Motor neuron (in vitro differentiated cells): ENCODE measurements at regions not wholly inside any gene's neighbourhood (a gene's known extent, or its start where the extent isn't known, plus 50 kb on each side); places are given as distances from the start of the nearest gene placed in this dataset.
"Not testable (repeated sequence)": the region's sequence is repeated elsewhere in the genome, so short reads cannot be mapped to it uniquely, and the experiment has no call there.

Experiments
- ATAC-seq, 8 experiments: fragments of 200-7000 bp; cut with Tn5 transposase; replicated peaks in 6 of 8; 2 replicates each; pipeline ENCODE4 v1.8.0; 2021; ENCODE audit warnings: mild to moderate bottlenecking in 8 of 8, moderate library complexity in 8 of 8
- H3K27ac ChIP-seq, 2 donors: fragments of 250-450 bp; sonication (Bioruptor Pico); 2 replicates each; pipeline ENCODE4 v1.9.0; 2021; ENCODE audit warnings: antibody characterized with exemption in 2 of 2, mild to moderate bottlenecking in 2 of 2, moderate library complexity in 1 of 2
- H3K4me1 ChIP-seq, 2 donors: fragments of 250-450 bp; sonication (Bioruptor Pico); replicated peaks in 1 of 2; 2 replicates each; pipeline ENCODE4 v1.6.1; 2021; ENCODE audit warnings: antibody characterized with exemption in 2 of 2, mild to moderate bottlenecking in 2 of 2, moderate library complexity in 1 of 2
- H3K4me3 ChIP-seq, 5 donors: fragments of 250-450 bp; sonication (Bioruptor Pico); 2 replicates each; pipeline ENCODE4 v1.9.0; 2021; ENCODE audit warnings: antibody characterized with exemption in 5 of 5, mild to moderate bottlenecking in 5 of 5, moderate library complexity in 4 of 5
- WGBS, 10 experiments: fragments of 450-650 bp; shearing (Covaris generic); methylation state at CpG; one replicate each; pipeline ENCODE4 v1.0.0; 2022; 5-methylcytosine and 5-hydroxymethylcytosine counted together
- in situ Hi-C, 9 experiments: fragments of 400-800 bp; cut with MboI; loops; one replicate each; pipeline ENCODE4 v1.15.0; 2021; ENCODE audit warnings: low sequenced_read_pairs in 9 of 9, low pct_unique_long_range_greater_than_20kb in 2 of 9; ENCODE audit not compliant: unreplicated experiment in 9 of 9

DNA sequence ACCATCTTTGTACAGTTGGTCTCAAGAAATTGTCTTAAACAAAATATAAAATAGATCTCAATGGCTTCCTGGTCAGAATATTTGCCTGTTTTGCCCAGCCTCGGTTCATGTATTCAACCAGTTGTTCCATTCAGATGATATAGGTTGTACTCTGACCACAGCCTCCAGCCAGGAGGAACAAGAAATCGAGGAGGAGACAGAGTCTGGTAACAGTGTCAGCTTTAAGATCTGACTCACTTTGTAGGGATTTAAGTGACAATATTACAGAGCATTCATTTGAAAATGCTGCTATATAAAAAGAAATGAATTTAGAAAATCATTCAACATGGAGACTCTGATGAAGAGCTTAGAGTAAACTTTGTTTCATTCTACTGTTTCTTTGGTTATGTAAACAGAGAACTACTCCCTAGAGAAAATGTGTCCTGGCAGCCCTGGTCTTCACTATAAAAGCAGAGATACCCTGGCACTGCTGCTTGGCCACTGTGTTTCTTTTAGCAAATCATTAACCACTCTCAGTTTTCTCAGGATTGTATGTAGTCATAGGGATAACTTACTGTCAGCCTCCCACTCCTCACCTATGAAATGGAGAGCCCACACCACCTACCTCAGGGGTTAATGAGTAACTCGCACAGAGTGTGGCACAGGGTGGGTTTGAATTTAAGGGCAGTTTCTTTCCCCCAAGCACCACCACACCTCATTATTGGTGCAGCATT is 53.5 kb downstream of the PAGE2 start:
- no peak overlapping the region for H3K27ac ChIP-seq
- peak in 2 of 8 experiments; percentile 27 to 30 for ATAC-seq
- H3K4me3 ChIP-seq, result no peak overlapping the region
- in situ Hi-C loops, result no loop called here
- 25 to 100% (median 49%) methylated on average over 1 to 3 of the region's 3 CpGs; no CpG with 5 or more reads in 6 of the 10 experiments for WGBS, 10 experiments
- H3K4me1 ChIP-seq, result no peaks in the 10 kb centered on the region

DNA sequence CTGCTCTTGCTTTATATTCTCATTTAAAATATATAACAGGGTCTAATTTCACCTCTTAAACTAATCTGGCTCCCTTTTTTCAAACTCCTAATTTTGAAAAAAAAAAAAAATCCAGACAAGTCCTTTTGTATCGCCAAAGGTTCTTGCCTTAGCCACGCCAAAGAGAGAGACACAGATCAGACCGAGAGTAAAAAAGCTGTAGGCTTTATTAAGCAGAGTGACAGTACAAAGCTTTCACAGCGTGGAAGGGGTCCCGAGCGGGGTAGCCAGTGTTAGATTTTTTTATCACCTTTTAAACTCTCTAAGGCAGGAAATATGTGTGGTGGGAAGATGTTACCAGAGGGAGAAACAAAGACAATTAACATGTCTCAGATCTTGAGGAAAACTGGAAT is 54.1 kb downstream of the PAGE2 start:
- Histone ChIP-seq H3K4me3 (no peak overlapping the region), H3K4me1 (no peaks in the 10 kb centered on the region), H3K27ac (no peak overlapping the region)
- in situ Hi-C loops, result no loop called here
- ATAC-seq, result no peak
- 10 to 80% (median 31%) methylated on average over 1 to 6 of the region's 6 CpGs; no CpG with 5 or more reads in 6 of the 10 experiments for WGBS, 10 experiments

DNA sequence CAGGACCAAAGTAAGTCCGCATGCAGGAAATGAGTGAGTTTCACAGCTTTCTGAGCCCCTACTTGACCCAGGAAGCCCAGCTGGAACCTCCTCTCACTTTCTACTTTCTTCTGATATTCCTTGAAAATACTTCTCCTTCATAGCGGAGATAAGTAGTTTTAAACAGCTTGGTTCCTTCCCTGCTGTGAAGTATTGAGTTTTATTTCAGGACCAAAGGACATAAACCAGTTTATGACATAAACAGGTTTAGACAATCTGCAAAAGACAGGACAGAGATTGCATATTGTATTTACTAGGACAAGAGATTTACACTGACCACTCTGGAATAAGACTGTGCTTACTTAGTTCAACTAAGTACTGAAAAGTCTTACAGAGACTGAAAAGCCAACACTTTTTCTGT is 54.8 kb downstream of the PAGE2 start:
- 29 to 50% (median 40%) methylated on average over 1 to 2 of the region's 2 CpGs; no CpG with 5 or more reads in 7 of the 10 experiments for WGBS, 10 experiments
- Histone ChIP-seq H3K27ac (no peak overlapping the region), H3K4me1 (no peaks in the 10 kb centered on the region), H3K4me3 (no peak overlapping the region)
- in situ Hi-C loops, result no loop called here
- no peak for ATAC-seq

- WGBS, 10 experiments, result 38 to 100% (median 80%) methylated on average over 1 to 2 of the region's 2 CpGs; no CpG with 5 or more reads in 5 of the 10 experiments
Observed at GRCh38 chrX:55144697-55145096, 55.9 kb downstream of the PAGE2 start.

GRCh38 chrX:55149242-55149641 is 60.4 kb downstream of the PAGE2 start:
- Histone ChIP-seq H3K4me1 (no peaks in the 10 kb centered on the region), H3K4me3 (no peak overlapping the region), H3K27ac (no peak overlapping the region)
- in situ Hi-C loops, result no loop called here
- no peak for ATAC-seq
- 56 to 100% (median 100%) methylated on average over 1 to 3 of the region's 3 CpGs; no CpG with 5 or more reads in 3 of the 10 experiments for WGBS, 10 experiments

More at GRCh38 chrX:55144697-55145096, 55.9 kb downstream of the PAGE2 start:
- Histone ChIP-seq H3K27ac (no peak overlapping the region), H3K4me1 (no peaks in the 10 kb centered on the region), H3K4me3 (no peak overlapping the region)
- no peak for ATAC-seq
- in situ Hi-C loops, result no loop called here

DNA sequence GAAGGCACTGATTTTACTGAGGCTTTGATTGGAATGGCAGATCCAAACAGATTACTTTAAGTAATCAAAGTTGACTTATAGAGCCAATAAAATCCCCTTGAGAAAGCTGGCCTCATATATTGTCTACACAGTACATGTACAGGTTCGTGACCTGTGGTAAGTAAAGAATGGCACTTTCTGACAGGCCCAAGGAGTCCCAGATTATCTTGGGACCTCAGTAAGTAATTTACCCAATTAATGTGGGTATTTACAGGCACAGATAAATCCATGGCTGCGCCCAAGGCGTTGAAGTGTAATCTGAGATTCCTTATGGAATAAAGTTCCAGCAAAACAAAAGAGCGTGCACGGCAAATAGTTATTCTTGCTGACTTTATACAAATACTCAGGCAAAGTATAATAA is 62.4 kb downstream of the PAGE2 start:
- 52 to 100% (median 82%) methylated on average over 2 to 5 of the region's 5 CpGs; no CpG with 5 or more reads in 5 of the 10 experiments for WGBS, 10 experiments
- Histone ChIP-seq H3K27ac (no peak overlapping the region), H3K4me3 (no peak overlapping the region), H3K4me1 (no peaks in the 10 kb centered on the region)
- in situ Hi-C loops, result no loop called here
- ATAC-seq, result no peak

DNA sequence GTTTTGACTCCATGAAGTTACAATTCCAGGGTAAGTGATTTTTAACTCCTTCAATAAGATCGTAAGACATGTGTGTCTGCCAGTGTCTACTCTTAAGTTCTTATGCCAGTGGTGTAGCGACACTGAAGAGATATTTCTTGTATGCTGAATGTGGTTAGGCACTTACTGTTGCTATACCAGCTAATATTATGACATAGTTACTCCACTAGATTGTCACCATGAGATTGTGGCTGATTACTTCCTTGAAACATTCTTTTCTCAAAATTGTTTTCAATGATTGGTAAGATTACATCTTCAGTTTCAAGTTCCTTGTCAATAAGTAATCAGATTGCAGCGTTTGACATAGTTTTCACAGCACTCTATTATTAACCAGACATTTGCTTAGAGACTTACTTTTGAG is 60.6 kb upstream of the PAGE5 start:
- in situ Hi-C loops, result no loop called here
- 42 to 100% (median 81%) methylated on average over 1 to 3 of the region's 3 CpGs; no CpG with 5 or more reads in 4 of the 10 experiments for WGBS, 10 experiments
- ATAC-seq, result no peak
- no peak overlapping the region for H3K27ac ChIP-seq
- peaks cover 0 to 10% of the 10 kb centered on the region in 2 donors for H3K4me1 ChIP-seq
- H3K4me3 ChIP-seq, result no peak overlapping the region

- Histone ChIP-seq H3K4me3 (peak overlapping the region; percentile 50 to 83 (median 58)), H3K27ac (peak overlapping the region; percentile 86 to 95), H3K4me1 (peaks cover 0 to 10% of the 10 kb centered on the region in 2 donors)
- in situ Hi-C loops, result no loop called here
- peak; percentile 93 to 98 (median 96) for ATAC-seq
- WGBS, 10 experiments, result 0 to 22% (median 0%) methylated on average over 1 to 28 of the region's 63 CpGs; no CpG with 5 or more reads in 5 of the 10 experiments
Observed at GRCh38 chrX:55160685-55161552, 59.2 kb upstream of the PAGE5 start.

DNA sequence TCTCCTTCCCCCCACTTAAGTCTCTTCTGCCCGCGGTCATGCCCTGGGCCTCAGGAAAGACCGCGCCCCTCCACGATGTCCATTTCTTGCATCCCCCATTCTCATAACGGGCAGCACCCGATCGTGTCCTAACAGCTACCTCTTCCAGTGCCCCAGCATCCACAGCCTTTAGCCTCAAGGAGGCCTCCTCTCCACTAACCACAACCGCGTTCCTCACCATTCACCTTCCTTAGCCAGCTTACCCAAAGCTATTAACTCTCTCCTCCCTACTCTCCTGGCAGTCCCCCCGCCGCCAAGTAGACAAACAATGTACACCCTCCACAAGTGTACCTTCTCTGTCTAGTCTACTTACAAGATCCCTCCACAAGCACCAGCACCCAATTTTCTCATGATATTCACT is 58.6 kb upstream of the PAGE5 start:
- ATAC-seq, result peak in 7 of 8 experiments; percentile 1 to 12 (median 3)
- peak overlapping the region; percentile 50 to 83 (median 58) for H3K4me3 ChIP-seq
- in situ Hi-C loops, result no loop called here
- H3K4me1 ChIP-seq, result peaks cover 0 to 10% of the 10 kb centered on the region in 2 donors
- H3K27ac ChIP-seq, result peak overlapping the region; percentile 86 to 95
- 30 to 38% methylated on average over 2 to 10 of the region's 12 CpGs; no CpG with 5 or more reads in 8 of the 10 experiments for WGBS, 10 experiments

GRCh38 chrX:55163171-55163570 is 57.0 kb upstream of the PAGE5 start:
- no peak for ATAC-seq
- Histone ChIP-seq H3K27ac (no peak overlapping the region), H3K4me3 (no peak overlapping the region), H3K4me1 (peaks cover 0 to 10% of the 10 kb centered on the region in 2 donors)
- in situ Hi-C loops, result no loop called here
- 60 to 90% methylated on average over 1 to 2 of the region's 3 CpGs; no CpG with 5 or more reads in 8 of the 10 experiments for WGBS, 10 experiments

- H3K4me1 ChIP-seq, in situ Hi-C loops, ATAC-seq, H3K27ac ChIP-seq, H3K4me3 ChIP-seq: not testable (repeated sequence)
- WGBS, 10 experiments, result 10 to 36% methylated on average over 2 to 4 of the region's 4 CpGs; no CpG with 5 or more reads in 8 of the 10 experiments
Observed at GRCh38 chrX:55165026-55165425, 55.1 kb upstream of the PAGE5 start.

- in situ Hi-C loops, result no loop called here
- Histone ChIP-seq H3K4me3 (no peak overlapping the region), H3K27ac (no peak overlapping the region), H3K4me1 (no peaks in the 10 kb centered on the region)
- WGBS, 10 experiments, result 17 to 60% (median 33%) methylated on average over 1 to 3 of the region's 3 CpGs; no CpG with 5 or more reads in 7 of the 10 experiments
- peak; percentile 62 to 88 (median 70) for ATAC-seq
Observed at GRCh38 chrX:55167124-55167803, 52.9 kb upstream of the PAGE5 start.
